GM19468 (cell line): ENCODE measurements at regions not wholly inside any gene's neighbourhood (a gene's known extent, or its start where the extent isn't known, plus 50 kb on each side); places are given as distances from the start of the nearest gene placed in this dataset.
"Not testable (repeated sequence)": the region's sequence is repeated elsewhere in the genome, so short reads cannot be mapped to it uniquely, and the experiment has no call there.

Experiments
- ATAC-seq: cut with Tn5 transposase; IDR thresholded peaks from one replicate; pipeline ENCODE4 v1.9.1; 2021; ENCODE audit warnings: mild to moderate bottlenecking, moderate library complexity, moderate number of reproducible peaks; ENCODE audit not compliant: unreplicated experiment; ENCODE audit errors: extremely low read depth

- ATAC-seq, result no peak
Observed at GRCh38 chr4:174018236-174018635, 265.2 kb downstream of the FBXO8 start.

GRCh38 chr4:174016251-174016650 is 267.2 kb downstream of the FBXO8 start:
- ATAC-seq, result no peak

- no peak for ATAC-seq
Observed at GRCh38 chr4:174012886-174013259, 270.6 kb downstream of the FBXO8 start.

- no peak for ATAC-seq
Observed at GRCh38 chr4:174012135-174012885, 271.2 kb downstream of the FBXO8 start.

GRCh38 chr4:174010547-174010946 is 272.9 kb downstream of the FBXO8 start:
- ATAC-seq, result no peak

GRCh38 chr4:174009686-174010451 is 273.6 kb downstream of the FBXO8 start:
- ATAC-seq, result no peak

GRCh38 chr4:174005422-174005821 is 278.0 kb downstream of the FBXO8 start:
- ATAC-seq, result no peak

- no peak for ATAC-seq
Observed at GRCh38 chr4:173998471-173999144, 284.9 kb downstream of the FBXO8 start.

- not testable (repeated sequence) for ATAC-seq
Observed at GRCh38 chr4:173995779-173996178, 287.7 kb downstream of the FBXO8 start.

- no peak for ATAC-seq
Observed at GRCh38 chr4:173991814-173992213, 291.7 kb downstream of the FBXO8 start.

- no peak for ATAC-seq
Observed at GRCh38 chr4:173991316-173991715, 292.2 kb downstream of the FBXO8 start.

GRCh38 chr4:173990869-173991210 is 292.6 kb downstream of the FBXO8 start:
- ATAC-seq, result no peak

GRCh38 chr4:173990126-173990868 is 293.2 kb downstream of the FBXO8 start:
- ATAC-seq, result no peak

GRCh38 chr4:173963523-173963922 is 319.9 kb downstream of the FBXO8 start:
- ATAC-seq, result not testable (repeated sequence)

- ATAC-seq, result no peak
Observed at GRCh38 chr4:173960398-173960797, 323.1 kb downstream of the FBXO8 start.

- no peak for ATAC-seq
Observed at GRCh38 chr4:173958445-173958844, 325.0 kb downstream of the FBXO8 start.

GRCh38 chr4:173943547-173943946 is 339.9 kb downstream of the FBXO8 start:
- ATAC-seq, result no peak

GRCh38 chr4:173940146-173940545 is 343.3 kb downstream of the FBXO8 start:
- no peak for ATAC-seq

- ATAC-seq, result no peak
Observed at GRCh38 chr4:173937631-173938270, 345.7 kb downstream of the FBXO8 start.

- ATAC-seq, result no peak
Observed at GRCh38 chr4:173936861-173937260, 346.6 kb downstream of the FBXO8 start.
